ENCODE measurements at regions not wholly inside any gene's neighbourhood (a gene's known extent, or its start where the extent isn't known, plus 50 kb on each side); places are given as distances from the start of the nearest gene placed in this dataset.

GRCh38 chrX:69243276-69243675, 78.0 kb upstream of the PJA1 start:
- intact Hi-C loops (cut with micrococcal nuclease), result no loop called here
- no peaks in the 10 kb centered on the region for H3K9me3 Mint-ChIP-seq
- no peaks in the 10 kb centered on the region for H3K4me1 Mint-ChIP-seq (ENCODE audit: low read depth)
- DNase-seq (ENCODE audit: low spot score), result no peak
- H3K36me3 Mint-ChIP-seq (ENCODE audit: low read depth), result peaks cover 1% of the 10 kb centered on the region
- H3K27me3 Mint-ChIP-seq (ENCODE audit: insufficient read depth), result peaks cover 2% of the 10 kb centered on the region
- H3K27ac Mint-ChIP-seq, result no peak overlapping the region
- no peak overlapping the region for H3K4me3 Mint-ChIP-seq

DNA sequence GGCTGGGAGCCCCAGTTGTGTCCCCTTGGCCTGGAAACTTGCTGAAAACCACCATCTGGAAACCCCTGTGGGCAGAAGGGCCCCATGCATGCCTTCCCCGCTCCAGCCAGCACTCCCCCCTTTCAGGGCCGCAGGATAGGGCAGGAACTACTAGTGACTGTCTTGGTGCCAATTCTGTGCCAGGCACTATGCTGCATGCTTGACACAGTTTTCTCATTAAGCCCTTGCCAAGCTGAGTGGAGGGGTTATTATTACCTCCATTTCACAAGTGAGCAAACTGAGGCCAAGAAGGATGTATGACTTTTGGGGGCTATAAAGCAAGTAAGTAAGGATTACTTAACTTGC, 73.6 kb upstream of the PJA1 start:
- no peaks in the 10 kb centered on the region for H3K4me1 Mint-ChIP-seq (ENCODE audit: low read depth)
- intact Hi-C loops (cut with micrococcal nuclease), result no loop called here
- peaks cover 1% of the 10 kb centered on the region for H3K36me3 Mint-ChIP-seq (ENCODE audit: low read depth)
- H3K4me3 Mint-ChIP-seq, result no peak overlapping the region
- no peaks in the 10 kb centered on the region for H3K9me3 Mint-ChIP-seq
- DNase-seq (ENCODE audit: low spot score), result no peak
- no peak overlapping the region for H3K27ac Mint-ChIP-seq
- H3K27me3 Mint-ChIP-seq (ENCODE audit: insufficient read depth), result peaks cover 2% of the 10 kb centered on the region

GRCh38 chrX:69238114-69238886, 73.0 kb upstream of the PJA1 start:
- Mint-ChIP-seq H3K27ac (no peak overlapping the region), H3K36me3 (ENCODE audit: low read depth) (peaks cover 1% of the 10 kb centered on the region), H3K4me1 (ENCODE audit: low read depth) (no peaks in the 10 kb centered on the region), H3K4me3 (no peak overlapping the region), H3K9me3 (no peaks in the 10 kb centered on the region), H3K27me3 (ENCODE audit: insufficient read depth) (no peaks in the 10 kb centered on the region)
- intact Hi-C loops (cut with micrococcal nuclease), result no loop called here
- no peak for DNase-seq (ENCODE audit: low spot score)

GRCh38 chrX:69237236-69237635, 72.0 kb upstream of the PJA1 start:
- peaks cover 1% of the 10 kb centered on the region for H3K36me3 Mint-ChIP-seq (ENCODE audit: low read depth)
- H3K9me3 Mint-ChIP-seq, result no peaks in the 10 kb centered on the region
- DNase-seq (ENCODE audit: low spot score), result no peak
- intact Hi-C loops (cut with micrococcal nuclease), result no loop called here
- no peaks in the 10 kb centered on the region for H3K4me1 Mint-ChIP-seq (ENCODE audit: low read depth)
- no peak overlapping the region for H3K27ac Mint-ChIP-seq
- H3K4me3 Mint-ChIP-seq, result no peak overlapping the region
- no peaks in the 10 kb centered on the region for H3K27me3 Mint-ChIP-seq (ENCODE audit: insufficient read depth)

DNA sequence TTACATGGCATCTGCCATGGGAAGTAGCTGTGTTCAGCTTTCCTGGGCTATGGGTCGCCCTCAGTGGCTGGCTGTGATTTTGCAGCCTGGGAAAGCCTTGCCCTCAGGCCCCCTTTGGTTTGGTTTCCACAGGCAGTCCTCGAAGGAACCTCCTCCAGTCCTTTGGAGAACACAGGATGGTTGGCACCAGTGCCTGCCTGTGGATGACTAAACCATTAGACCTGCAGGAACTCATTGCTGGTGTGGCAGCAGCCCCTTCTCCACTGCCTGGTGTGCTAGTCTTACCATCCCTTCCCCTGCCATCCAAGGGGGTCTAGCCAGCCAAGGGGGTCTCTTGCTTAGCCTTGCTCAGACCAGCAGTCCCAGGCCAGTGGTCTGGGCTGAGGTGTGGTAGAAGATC, 71.4 kb upstream of the PJA1 start:
- Mint-ChIP-seq H3K4me1 (ENCODE audit: low read depth) (no peaks in the 10 kb centered on the region), H3K36me3 (ENCODE audit: low read depth) (no peaks in the 10 kb centered on the region), H3K27ac (no peak overlapping the region), H3K27me3 (ENCODE audit: insufficient read depth) (no peaks in the 10 kb centered on the region), H3K9me3 (no peaks in the 10 kb centered on the region), H3K4me3 (no peak overlapping the region)
- DNase-seq (ENCODE audit: low spot score), result no peak
- intact Hi-C loops (cut with micrococcal nuclease), result no loop called here

- intact Hi-C loops (cut with micrococcal nuclease), result no loop called here
- Mint-ChIP-seq H3K27me3 (ENCODE audit: insufficient read depth) (no peaks in the 10 kb centered on the region), H3K27ac (no peak overlapping the region), H3K4me1 (ENCODE audit: low read depth) (no peaks in the 10 kb centered on the region), H3K9me3 (no peaks in the 10 kb centered on the region), H3K4me3 (no peak overlapping the region), H3K36me3 (ENCODE audit: low read depth) (no peaks in the 10 kb centered on the region)
- DNase-seq (ENCODE audit: low spot score), result no peak
Measured at GRCh38 chrX:69234624-69235023, 69.4 kb upstream of the PJA1 start.

- intact Hi-C loops (cut with micrococcal nuclease), result no loop called here
- H3K4me3 Mint-ChIP-seq, result no peak overlapping the region
- H3K27me3 Mint-ChIP-seq (ENCODE audit: insufficient read depth), result no peaks in the 10 kb centered on the region
- no peaks in the 10 kb centered on the region for H3K4me1 Mint-ChIP-seq (ENCODE audit: low read depth)
- H3K36me3 Mint-ChIP-seq (ENCODE audit: low read depth), result no peaks in the 10 kb centered on the region
- no peak overlapping the region for H3K27ac Mint-ChIP-seq
- H3K9me3 Mint-ChIP-seq, result no peaks in the 10 kb centered on the region
- no peak for DNase-seq (ENCODE audit: low spot score)
Measured at GRCh38 chrX:69232945-69233344, 67.7 kb upstream of the PJA1 start.

- no peaks in the 10 kb centered on the region for H3K9me3 Mint-ChIP-seq
- H3K36me3 Mint-ChIP-seq (ENCODE audit: low read depth), result no peaks in the 10 kb centered on the region
- DNase-seq (ENCODE audit: low spot score), result no peak
- H3K27me3 Mint-ChIP-seq (ENCODE audit: insufficient read depth), result no peaks in the 10 kb centered on the region
- H3K4me3 Mint-ChIP-seq, result no peak overlapping the region
- no peaks in the 10 kb centered on the region for H3K4me1 Mint-ChIP-seq (ENCODE audit: low read depth)
- intact Hi-C loops (cut with micrococcal nuclease), result no loop called here
- no peak overlapping the region for H3K27ac Mint-ChIP-seq
Measured at GRCh38 chrX:69231903-69232302, 66.7 kb upstream of the PJA1 start.

DNA sequence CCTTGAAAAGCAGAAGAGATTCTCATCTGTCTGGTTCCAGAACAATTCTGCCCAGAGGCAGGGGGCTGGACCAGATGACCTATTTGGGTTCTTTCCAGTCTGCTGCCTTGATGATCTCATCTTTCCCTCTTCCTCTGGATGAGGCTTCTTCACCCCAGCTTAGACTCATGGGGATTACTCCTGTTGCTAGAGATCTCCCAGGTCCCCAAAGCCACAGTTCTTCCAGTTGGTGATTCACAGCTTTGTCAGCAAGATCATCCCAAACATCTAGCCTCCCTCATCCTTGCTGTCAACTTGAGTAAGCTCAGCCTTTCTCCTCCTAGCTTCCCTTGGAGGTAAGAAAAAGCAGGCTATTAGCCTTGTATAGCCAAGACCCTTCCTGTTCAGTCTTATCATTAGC, 64.2 kb upstream of the PJA1 start:
- no peak for DNase-seq (ENCODE audit: low spot score)
- Mint-ChIP-seq H3K4me1 (ENCODE audit: low read depth) (no peaks in the 10 kb centered on the region), H3K27ac (no peak overlapping the region), H3K27me3 (ENCODE audit: insufficient read depth) (no peaks in the 10 kb centered on the region), H3K9me3 (no peaks in the 10 kb centered on the region), H3K36me3 (ENCODE audit: low read depth) (no peaks in the 10 kb centered on the region), H3K4me3 (no peak overlapping the region)
- intact Hi-C loops (cut with micrococcal nuclease), result no loop called here

DNA sequence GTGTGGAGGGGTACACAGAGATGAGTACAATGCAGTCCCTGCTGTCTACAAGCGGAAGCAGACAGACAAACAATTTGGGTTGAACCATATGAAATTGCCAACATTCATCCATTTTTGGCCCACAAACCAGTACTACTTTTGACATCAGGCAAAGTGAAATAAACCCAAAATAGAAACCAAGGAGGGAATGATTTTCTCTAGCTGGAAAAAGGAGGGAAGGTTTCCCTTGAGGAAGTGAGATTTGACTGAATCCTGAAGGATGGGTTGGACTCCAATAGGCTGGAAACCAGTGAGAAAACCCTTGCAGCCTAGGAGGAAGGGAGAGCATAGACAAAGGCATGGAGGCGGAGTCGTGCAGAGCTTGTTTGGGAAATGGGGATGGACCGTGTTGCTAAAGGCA, 63.5 kb upstream of the PJA1 start:
- intact Hi-C loops (cut with micrococcal nuclease), result no loop called here
- no peaks in the 10 kb centered on the region for H3K36me3 Mint-ChIP-seq (ENCODE audit: low read depth)
- H3K9me3 Mint-ChIP-seq, result no peaks in the 10 kb centered on the region
- no peaks in the 10 kb centered on the region for H3K4me1 Mint-ChIP-seq (ENCODE audit: low read depth)
- DNase-seq (ENCODE audit: low spot score), result no peak
- H3K27me3 Mint-ChIP-seq (ENCODE audit: insufficient read depth), result no peaks in the 10 kb centered on the region
- H3K4me3 Mint-ChIP-seq, result no peak overlapping the region
- H3K27ac Mint-ChIP-seq, result no peak overlapping the region

DNA sequence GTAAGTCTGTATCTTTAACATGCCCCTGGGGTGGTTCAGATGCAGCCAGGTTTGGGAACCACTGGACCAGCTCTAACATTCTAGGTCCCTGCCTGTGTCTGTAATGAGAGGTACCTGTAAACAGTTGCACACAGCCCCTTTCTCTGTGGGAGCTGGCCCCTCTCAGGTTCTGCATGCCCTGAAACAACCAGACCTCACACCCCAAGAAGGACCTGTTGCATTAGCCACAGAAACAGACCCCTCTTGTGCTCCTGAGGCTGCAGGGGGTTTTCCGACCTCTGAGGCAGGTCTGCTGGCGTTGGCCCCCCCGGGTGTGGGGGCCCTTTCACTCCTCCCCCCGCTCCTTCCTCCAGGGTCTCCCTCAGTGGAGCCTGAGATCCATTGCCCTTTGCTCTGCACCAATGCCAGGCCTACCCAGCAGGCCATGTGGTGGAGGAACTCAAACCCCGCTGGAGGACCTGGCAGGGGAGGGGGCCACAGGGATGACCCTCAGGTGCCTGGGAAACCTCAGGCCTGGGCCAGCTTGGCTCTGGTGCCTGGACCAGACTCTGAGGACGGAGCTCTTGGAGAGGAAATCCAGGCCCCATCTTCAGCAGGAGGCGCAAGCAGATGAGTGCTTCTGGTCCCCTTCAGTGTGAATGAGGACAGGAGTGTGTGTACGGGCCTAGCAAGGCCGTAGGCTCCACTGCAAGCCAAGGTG, 61.4 kb upstream of the PJA1 start:
- Mint-ChIP-seq H3K36me3 (ENCODE audit: low read depth) (no peaks in the 10 kb centered on the region), H3K27me3 (ENCODE audit: insufficient read depth) (no peaks in the 10 kb centered on the region), H3K27ac (no peak overlapping the region), H3K4me3 (no peak overlapping the region), H3K4me1 (ENCODE audit: low read depth) (no peaks in the 10 kb centered on the region), H3K9me3 (no peaks in the 10 kb centered on the region)
- intact Hi-C loops (cut with micrococcal nuclease), result no loop called here
- DNase-seq (ENCODE audit: low spot score), result no peak

GRCh38 chrX:69222103-69223090, 57.1 kb upstream of the PJA1 start:
- Mint-ChIP-seq H3K4me3 (no peak overlapping the region), H3K9me3 (no peaks in the 10 kb centered on the region), H3K27me3 (ENCODE audit: insufficient read depth) (no peaks in the 10 kb centered on the region), H3K27ac (no peak overlapping the region), H3K36me3 (ENCODE audit: low read depth) (no peaks in the 10 kb centered on the region), H3K4me1 (ENCODE audit: low read depth) (no peaks in the 10 kb centered on the region)
- peak; percentile 29 for DNase-seq (ENCODE audit: low spot score)
- intact Hi-C loops (cut with micrococcal nuclease), result loop anchor here (1.0 to 5.0 kb wide), 6 partner anchors 60 to 489 kb away; no protein-coding TSS in a partner anchor
